ENCODE measurements at regions not wholly inside any gene's neighbourhood (a gene's known extent, or its start where the extent isn't known, plus 50 kb on each side); places are given as distances from the start of the nearest gene placed in this dataset.

DNA sequence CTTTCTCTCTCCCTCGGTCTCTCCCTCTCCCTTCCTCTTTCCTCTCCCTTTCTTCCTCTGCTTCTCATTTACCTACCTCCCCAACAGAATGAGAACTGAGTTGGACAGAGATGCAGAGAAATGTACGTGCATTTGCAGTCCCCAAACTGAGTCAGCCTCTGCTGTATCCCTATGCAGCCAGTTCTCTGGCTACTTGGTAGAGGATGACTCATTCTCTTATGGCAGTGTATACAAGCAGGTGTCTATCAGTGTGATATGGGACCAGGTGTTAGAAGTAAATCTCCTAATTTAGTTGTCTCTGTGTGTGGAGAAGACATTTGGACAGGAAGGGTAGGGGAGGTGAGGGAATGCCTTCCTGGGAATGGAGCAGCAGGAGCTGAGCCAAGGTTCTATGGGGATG, 470.8 kb downstream of the CD109 start:
- no peak for TF ChIP-seq POLR2A (IDR thresholded peaks at IDR 0.05)
- TF ChIP-seq, protein P1, sequence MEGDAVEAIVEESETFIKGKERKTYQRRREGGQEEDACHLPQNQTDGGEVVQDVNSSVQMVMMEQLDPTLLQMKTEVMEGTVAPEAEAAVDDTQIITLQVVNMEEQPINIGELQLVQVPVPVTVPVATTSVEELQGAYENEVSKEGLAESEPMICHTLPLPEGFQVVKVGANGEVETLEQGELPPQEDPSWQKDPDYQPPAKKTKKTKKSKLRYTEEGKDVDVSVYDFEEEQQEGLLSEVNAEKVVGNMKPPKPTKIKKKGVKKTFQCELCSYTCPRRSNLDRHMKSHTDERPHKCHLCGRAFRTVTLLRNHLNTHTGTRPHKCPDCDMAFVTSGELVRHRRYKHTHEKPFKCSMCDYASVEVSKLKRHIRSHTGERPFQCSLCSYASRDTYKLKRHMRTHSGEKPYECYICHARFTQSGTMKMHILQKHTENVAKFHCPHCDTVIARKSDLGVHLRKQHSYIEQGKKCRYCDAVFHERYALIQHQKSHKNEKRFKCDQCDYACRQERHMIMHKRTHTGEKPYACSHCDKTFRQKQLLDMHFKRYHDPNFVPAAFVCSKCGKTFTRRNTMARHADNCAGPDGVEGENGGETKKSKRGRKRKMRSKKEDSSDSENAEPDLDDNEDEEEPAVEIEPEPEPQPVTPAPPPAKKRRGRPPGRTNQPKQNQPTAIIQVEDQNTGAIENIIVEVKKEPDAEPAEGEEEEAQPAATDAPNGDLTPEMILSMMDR (IDR thresholded peaks at IDR 0.05 in 4 of 5, conservative IDR thresholded peaks at IDR 0.05 in 1 of 5): no peak
